CD4-positive, alpha-beta T cell (primary cell): ENCODE measurements at regions not wholly inside any gene's neighbourhood (a gene's known extent, or its start where the extent isn't known, plus 50 kb on each side); places are given as distances from the start of the nearest gene placed in this dataset.

Experiments
- ATAC-seq: fragments of 200-7000 bp; cut with Tn5 transposase; one replicate; pipeline ENCODE4 v1.10.0; 2022; ENCODE audit warnings: mild to moderate bottlenecking; ENCODE audit not compliant: poor library complexity
- CTCF ChIA-PET: fragments of 350-600 bp; sonication (Branson Sonifier 250); formaldehyde crosslinking; loops from one replicate; lab custom pipeline; 2021; ENCODE audit warnings: antibody characterized with exemption, inconsistent platforms; lab: Charles Lee
- POLR2A ChIA-PET: fragments of 350-600 bp; sonication (Branson Sonifier 250); formaldehyde crosslinking; loops from one replicate; lab custom pipeline; 2021; ENCODE audit warnings: antibody characterized with exemption, inconsistent platforms; lab: Charles Lee
- DNase-seq, 14 experiments: peaks; one replicate each; pipeline ENCODE4 v3.0.0-alpha.2; 2013 to 2020; ENCODE audit warnings: mixed read lengths in 2 of 14
- H3K27ac ChIP-seq, 2 donors: one replicate each; pipeline versions ENCODE4 v1.5.1 to v1.7.0; 2013; ENCODE audit warnings: low read length in 2 of 2, low read depth in 1 of 2, mild to moderate bottlenecking in 1 of 2
- H3K27me3 ChIP-seq, 2 experiments: 1 replicate in 1 of 2; 2 replicates in 1 of 2; pipeline versions ENCODE4 v1.6.1 to v1.7.0; 2013; ENCODE audit warnings: low read length in 2 of 2, control low read depth in 1 of 2, mild to moderate bottlenecking in 1 of 2, moderate library complexity in 1 of 2; ENCODE audit not compliant: insufficient read depth in 2 of 2, control insufficient read depth in 1 of 2
- H3K36me3 ChIP-seq: one replicate; pipeline ENCODE4 v1.6.1; 2013; ENCODE audit warnings: low read length, control low read depth; ENCODE audit not compliant: insufficient read depth
- H3K4me1 ChIP-seq: one replicate; pipeline ENCODE4 v1.6.1; 2013; ENCODE audit warnings: low read length, control low read depth; ENCODE audit not compliant: insufficient read depth
- H3K4me3 ChIP-seq: one replicate; pipeline ENCODE4 v1.5.1; 2013; ENCODE audit warnings: mild to moderate bottlenecking, low read length, moderate library complexity
- H3K9me3 ChIP-seq, 2 experiments: 1 replicate in 1 of 2; 2 replicates in 1 of 2; pipeline versions ENCODE4 v1.6.1 to v1.7.0; 2013; ENCODE audit warnings: low read length in 2 of 2, mild to moderate bottlenecking in 2 of 2, control low read depth in 1 of 2, moderate library complexity in 1 of 2; ENCODE audit not compliant: control insufficient read depth in 1 of 2, insufficient read depth in 1 of 2
- H3K27ac Mint-ChIP-seq: one replicate; pipeline ENCODE4 v1.8.0; 2020; ENCODE audit warnings: mixed read lengths
- H3K27me3 Mint-ChIP-seq: one replicate; pipeline ENCODE4 v1.8.0; 2021; ENCODE audit warnings: mixed read lengths
- H3K36me3 Mint-ChIP-seq: one replicate; pipeline ENCODE4 v1.8.0; 2021; ENCODE audit warnings: low read depth, mixed read lengths
- H3K4me1 Mint-ChIP-seq: one replicate; pipeline ENCODE4 v1.8.0; 2021; ENCODE audit warnings: low read depth, mixed read lengths
- H3K4me3 Mint-ChIP-seq: one replicate; pipeline ENCODE4 v1.8.0; 2020; ENCODE audit warnings: mild to moderate bottlenecking, mixed read lengths
- H3K9me3 Mint-ChIP-seq: one replicate; pipeline ENCODE4 v1.8.0; 2020; ENCODE audit warnings: mixed read lengths
- intact Hi-C, 2 experiments: fragments of 100-400 bp; cut with DNase I in 1 of 2; cut with micrococcal nuclease in 1 of 2; formaldehyde crosslinking; loops; one replicate each; pipeline versions ENCODE4 v1.15.1 to v1.9.0; 2023 to 2025; cut with DNase I, micrococcal nuclease
- TF ChIP-seq, protein P1 (sequence below): fragments of 200-600 bp; IDR thresholded peaks from one replicate; pipeline ENCODE4 v1.8.0; 2022; ENCODE audit warnings: antibody characterized with exemption, mild to moderate bottlenecking

GRCh38 chr6:97639702-97640101 lies 356.7 kb upstream of the MMS22L start:
- Histone ChIP-seq H3K36me3 (no peaks in the 10 kb centered on the region), H3K4me1 (no peaks in the 10 kb centered on the region), H3K27ac (no peak overlapping the region), H3K9me3 (peaks cover 0 to 3% of the 10 kb centered on the region in 2 experiments), H3K27me3 (no peaks in the 10 kb centered on the region), H3K4me3 (no peak overlapping the region)
- Mint-ChIP-seq H3K27ac (no peak overlapping the region), H3K4me3 (no peak overlapping the region), H3K36me3 (no peaks in the 10 kb centered on the region), H3K4me1 (no peaks in the 10 kb centered on the region), H3K27me3 (no peaks in the 10 kb centered on the region), H3K9me3 (peaks cover 10% of the 10 kb centered on the region)
- no peak for DNase-seq
- TF ChIP-seq, protein P1, sequence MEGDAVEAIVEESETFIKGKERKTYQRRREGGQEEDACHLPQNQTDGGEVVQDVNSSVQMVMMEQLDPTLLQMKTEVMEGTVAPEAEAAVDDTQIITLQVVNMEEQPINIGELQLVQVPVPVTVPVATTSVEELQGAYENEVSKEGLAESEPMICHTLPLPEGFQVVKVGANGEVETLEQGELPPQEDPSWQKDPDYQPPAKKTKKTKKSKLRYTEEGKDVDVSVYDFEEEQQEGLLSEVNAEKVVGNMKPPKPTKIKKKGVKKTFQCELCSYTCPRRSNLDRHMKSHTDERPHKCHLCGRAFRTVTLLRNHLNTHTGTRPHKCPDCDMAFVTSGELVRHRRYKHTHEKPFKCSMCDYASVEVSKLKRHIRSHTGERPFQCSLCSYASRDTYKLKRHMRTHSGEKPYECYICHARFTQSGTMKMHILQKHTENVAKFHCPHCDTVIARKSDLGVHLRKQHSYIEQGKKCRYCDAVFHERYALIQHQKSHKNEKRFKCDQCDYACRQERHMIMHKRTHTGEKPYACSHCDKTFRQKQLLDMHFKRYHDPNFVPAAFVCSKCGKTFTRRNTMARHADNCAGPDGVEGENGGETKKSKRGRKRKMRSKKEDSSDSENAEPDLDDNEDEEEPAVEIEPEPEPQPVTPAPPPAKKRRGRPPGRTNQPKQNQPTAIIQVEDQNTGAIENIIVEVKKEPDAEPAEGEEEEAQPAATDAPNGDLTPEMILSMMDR, result no peak
- ChIA-PET CTCF (no interaction called here), POLR2A (no interaction called here)
- intact Hi-C loops, result no loop called here
- ATAC-seq, result no peak

GRCh38 chr6:97644353-97644752 lies 361.3 kb upstream of the MMS22L start:
- no peaks in the 10 kb centered on the region for H3K36me3 Mint-ChIP-seq
- ChIA-PET CTCF (no interaction called here), POLR2A (no interaction called here)
- Histone ChIP-seq H3K4me1 (no peaks in the 10 kb centered on the region), H3K27ac (no peak overlapping the region), H3K9me3 (no peaks in the 10 kb centered on the region), H3K4me3 (no peak overlapping the region), H3K27me3 (no peaks in the 10 kb centered on the region), H3K36me3 (no peaks in the 10 kb centered on the region)
- intact Hi-C loops, result no loop called here
- ATAC-seq (no peak), DNase-seq (no peak)
- H3K27ac Mint-ChIP-seq, result no peak overlapping the region
- no peaks in the 10 kb centered on the region for H3K4me1 Mint-ChIP-seq
- H3K27me3 Mint-ChIP-seq, result no peaks in the 10 kb centered on the region
- TF ChIP-seq, protein P1, result no peak
- no peak overlapping the region for H3K4me3 Mint-ChIP-seq
- peaks cover 5% of the 10 kb centered on the region for H3K9me3 Mint-ChIP-seq

DNA sequence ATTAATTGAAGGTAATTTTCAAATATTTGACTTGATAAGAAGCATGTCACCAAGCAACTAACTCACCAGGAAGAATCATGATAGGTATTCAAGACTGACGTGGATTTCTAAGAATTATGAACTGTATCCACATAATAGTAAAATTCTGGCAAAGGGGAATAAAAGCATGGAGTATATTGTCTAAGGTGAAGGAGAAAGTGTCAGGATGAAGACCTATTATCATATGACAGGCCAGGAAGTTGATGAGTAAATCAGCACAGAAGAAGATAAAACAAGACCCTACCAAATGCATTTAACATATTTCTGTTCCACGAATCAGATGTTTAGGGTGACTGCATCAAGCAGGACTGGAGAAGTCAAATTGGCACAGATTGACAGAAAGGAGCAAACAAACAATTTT lies 362.7 kb upstream of the MMS22L start:
- Histone ChIP-seq H3K9me3 (no peaks in the 10 kb centered on the region), H3K27ac (no peak overlapping the region), H3K36me3 (no peaks in the 10 kb centered on the region), H3K27me3 (no peaks in the 10 kb centered on the region), H3K4me3 (no peak overlapping the region), H3K4me1 (no peaks in the 10 kb centered on the region)
- DNase-seq (no peak), ATAC-seq (no peak)
- Mint-ChIP-seq H3K36me3 (no peaks in the 10 kb centered on the region), H3K4me1 (no peaks in the 10 kb centered on the region), H3K9me3 (no peaks in the 10 kb centered on the region), H3K4me3 (no peak overlapping the region), H3K27me3 (no peaks in the 10 kb centered on the region), H3K27ac (no peak overlapping the region)
- POLR2A ChIA-PET, result no interaction called here
- intact Hi-C loops, result no loop called here
- CTCF ChIA-PET, result no interaction called here
- TF ChIP-seq, protein P1, result no peak
